Fibroblast of mammary gland (primary cell): ENCODE measurements at regions not wholly inside any gene's neighbourhood (a gene's known extent, or its start where the extent isn't known, plus 50 kb on each side); places are given as distances from the start of the nearest gene placed in this dataset.

ENCODE experiments used
- DNase-seq: peaks from one replicate; pipeline ENCODE4 v3.0.0-alpha.2; 2010; ENCODE audit warnings: low read depth
- H3K4me3 ChIP-seq: 2 replicates; pipeline ENCODE4 v1.5.1; 2011; ENCODE audit warnings: low read depth, mild to moderate bottlenecking, low read length, moderate library complexity; ENCODE audit not compliant: control insufficient read depth
- TF ChIP-seq, protein P1 (sequence below): conservative IDR thresholded peaks from 2 replicates; pipeline ENCODE4 v1.5.1; 2011; ENCODE audit warnings: low read depth, low read length, inconsistent platforms; ENCODE audit not compliant: control insufficient read depth, insufficient read depth

DNA sequence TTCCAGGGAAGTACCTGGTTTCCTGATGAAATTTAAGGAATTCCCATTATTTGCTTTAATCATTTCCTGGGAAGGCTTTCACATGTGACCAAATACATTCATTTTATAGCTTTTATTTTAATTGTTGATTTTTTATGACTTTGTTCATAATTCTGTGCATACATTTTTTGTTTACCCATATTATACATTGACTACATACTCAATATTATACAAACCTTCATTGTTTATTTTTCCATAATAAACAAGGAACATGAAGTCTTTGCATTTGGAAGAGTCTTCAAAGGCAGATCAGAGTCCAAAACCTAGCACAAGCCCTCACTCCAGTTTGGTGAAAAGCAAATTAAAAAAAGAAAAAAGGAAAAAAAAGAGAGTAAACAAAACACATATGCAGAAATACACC, 218.3 kb upstream of the NRIP1 start:
- no peak overlapping the region for H3K4me3 ChIP-seq
- TF ChIP-seq, protein P1, sequence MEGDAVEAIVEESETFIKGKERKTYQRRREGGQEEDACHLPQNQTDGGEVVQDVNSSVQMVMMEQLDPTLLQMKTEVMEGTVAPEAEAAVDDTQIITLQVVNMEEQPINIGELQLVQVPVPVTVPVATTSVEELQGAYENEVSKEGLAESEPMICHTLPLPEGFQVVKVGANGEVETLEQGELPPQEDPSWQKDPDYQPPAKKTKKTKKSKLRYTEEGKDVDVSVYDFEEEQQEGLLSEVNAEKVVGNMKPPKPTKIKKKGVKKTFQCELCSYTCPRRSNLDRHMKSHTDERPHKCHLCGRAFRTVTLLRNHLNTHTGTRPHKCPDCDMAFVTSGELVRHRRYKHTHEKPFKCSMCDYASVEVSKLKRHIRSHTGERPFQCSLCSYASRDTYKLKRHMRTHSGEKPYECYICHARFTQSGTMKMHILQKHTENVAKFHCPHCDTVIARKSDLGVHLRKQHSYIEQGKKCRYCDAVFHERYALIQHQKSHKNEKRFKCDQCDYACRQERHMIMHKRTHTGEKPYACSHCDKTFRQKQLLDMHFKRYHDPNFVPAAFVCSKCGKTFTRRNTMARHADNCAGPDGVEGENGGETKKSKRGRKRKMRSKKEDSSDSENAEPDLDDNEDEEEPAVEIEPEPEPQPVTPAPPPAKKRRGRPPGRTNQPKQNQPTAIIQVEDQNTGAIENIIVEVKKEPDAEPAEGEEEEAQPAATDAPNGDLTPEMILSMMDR = no peak
- no peak for DNase-seq

DNA sequence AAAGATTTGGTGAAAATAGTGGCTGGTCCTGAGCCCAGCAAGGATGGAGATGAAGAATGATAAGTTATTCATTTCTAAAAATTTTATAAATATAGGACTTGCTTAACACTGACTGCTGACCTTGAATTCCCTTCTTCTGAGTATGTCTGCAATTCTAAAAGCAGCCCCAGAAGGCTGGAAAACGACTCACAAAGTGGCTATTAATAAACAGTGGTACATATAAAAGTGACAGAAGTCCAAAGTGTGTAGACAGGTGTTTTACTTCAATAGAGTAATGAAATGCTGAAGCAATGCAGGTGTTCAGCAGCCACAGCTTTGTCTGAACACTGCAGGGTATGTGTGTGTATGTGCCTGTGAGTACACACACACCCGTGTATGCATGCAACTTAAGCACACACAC, 219.0 kb upstream of the NRIP1 start:
- H3K4me3 ChIP-seq = no peak overlapping the region
- no peak for DNase-seq
- TF ChIP-seq, protein P1 = no peak

DNA sequence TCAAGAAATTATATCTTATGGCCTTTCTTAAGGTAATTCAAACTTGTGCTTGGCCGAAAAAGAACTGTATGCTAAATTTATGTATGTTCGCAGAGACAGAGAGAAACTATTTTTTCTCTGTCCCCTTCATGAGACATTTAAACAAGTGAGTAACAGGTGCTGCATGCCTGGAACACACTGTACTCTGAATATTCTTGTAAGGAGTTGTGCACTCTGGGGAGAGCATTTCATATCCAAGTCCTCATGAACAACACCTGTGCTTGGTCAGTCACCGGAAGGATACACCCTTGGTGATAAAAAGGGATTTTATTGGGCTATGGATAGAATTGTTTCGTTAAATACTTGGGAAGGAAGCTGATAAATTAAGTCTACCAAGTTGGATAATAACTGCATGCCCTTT, 220.8 kb upstream of the NRIP1 start:
- TF ChIP-seq, protein P1 = no peak
- no peak for DNase-seq

DNA sequence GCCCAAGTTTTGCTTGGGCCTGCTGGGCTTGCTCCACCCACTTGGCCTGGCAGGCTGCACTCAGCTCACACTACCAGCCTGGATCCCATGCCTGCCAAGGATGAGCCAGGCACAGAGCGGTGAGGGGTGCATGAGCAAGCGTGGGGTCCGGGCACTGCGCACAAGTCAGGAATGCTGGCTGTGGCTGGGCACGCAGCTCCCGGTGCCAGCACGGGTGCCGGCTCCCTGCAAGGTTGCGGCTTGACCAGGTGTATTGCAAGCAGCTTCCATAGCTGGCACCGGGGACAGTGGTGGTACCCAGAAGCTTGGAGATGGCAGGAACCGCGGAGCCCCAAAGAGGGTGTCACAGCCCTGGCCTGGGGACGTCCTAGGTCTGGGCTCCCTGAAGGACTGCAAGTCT, 224.4 kb upstream of the NRIP1 start:
- TF ChIP-seq, protein P1 = no peak
- no peak overlapping the region for H3K4me3 ChIP-seq
- DNase-seq = no peak

More for the DNA sequence above, 220.8 kb upstream of the NRIP1 start:
- no peak overlapping the region for H3K4me3 ChIP-seq

DNA sequence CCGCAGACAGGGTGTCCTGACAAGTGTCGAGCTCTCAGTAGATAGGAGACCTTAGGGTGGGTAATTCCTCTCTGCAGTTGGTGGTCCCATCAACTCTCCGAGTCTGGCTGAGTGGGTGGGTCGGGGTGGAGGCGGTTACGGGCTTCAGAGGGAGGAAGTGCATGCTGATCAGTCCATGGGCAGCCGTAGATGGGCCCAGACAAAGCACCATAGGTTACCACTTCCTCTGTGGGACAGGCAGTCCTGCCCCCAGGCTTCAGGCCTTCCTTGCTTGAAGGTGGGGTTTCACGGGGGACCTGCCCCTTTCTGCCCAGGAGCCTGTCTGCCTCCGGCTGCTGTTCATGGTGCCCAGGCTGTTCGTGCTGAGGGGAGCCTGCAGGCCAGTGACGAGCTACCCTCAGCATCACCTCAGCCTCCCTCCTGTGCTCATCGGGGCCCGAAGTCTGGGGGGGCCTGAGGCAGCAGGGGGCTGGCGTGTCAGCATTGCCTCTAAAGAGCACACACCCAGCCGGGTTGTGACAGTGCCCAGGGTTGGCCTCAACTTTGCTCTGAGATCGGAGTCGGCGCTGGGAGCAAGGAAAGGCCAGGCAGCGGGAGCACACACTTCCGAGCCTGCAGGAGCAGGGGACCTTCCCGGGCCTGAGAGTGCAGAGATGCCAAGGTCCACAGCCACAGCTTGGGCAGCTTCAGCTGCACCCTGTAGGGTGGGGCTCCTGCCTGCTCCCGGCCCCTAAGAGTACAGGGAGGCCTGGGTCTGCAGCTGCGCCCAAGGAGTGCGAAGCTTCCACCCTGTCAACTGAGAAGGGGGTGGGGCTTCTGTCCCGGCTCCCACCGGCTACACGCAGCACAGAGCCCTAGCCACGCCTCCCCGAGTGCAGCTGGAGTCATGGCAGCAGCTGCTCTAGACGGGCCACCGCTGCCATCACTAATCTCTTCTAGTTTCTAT, 225.4 kb upstream of the NRIP1 start:
- no peak for DNase-seq

DNA sequence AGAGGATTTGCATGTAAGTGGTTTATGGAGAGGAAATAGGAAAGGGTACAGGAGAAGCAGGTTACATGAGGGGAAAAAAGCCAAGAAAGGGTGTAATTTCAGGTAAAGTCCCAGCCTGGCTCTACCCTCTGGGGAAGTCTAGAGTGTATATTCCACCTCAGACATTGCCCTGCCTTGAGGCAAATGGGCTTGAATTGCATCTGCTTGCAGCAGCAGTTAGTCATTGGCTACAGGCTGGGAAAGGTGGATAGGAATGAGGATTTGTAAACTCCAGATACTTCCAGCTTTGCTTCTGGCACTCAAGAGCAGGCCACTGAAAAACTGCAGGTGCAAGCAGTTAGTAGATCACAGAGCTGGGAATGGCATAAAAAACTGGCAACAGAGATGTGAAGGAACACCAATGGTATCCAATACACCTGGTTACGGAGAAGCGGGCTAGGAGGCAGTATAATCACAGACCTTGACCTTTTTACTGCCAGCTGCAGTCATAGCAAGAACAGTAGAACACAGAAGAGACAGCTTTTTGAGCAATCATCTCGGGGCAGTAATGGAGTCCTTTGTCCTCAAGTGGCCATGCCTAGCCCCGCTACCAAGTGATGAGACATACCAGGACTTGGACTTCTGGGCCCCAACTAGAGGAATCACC, 226.9 kb upstream of the NRIP1 start:
- no peak for DNase-seq
- TF ChIP-seq, protein P1 = no peak
- no peak overlapping the region for H3K4me3 ChIP-seq

More for the DNA sequence above, 225.4 kb upstream of the NRIP1 start:
- TF ChIP-seq, protein P1 = no peak
- H3K4me3 ChIP-seq = no peak overlapping the region
